DMS114 treated with DMSO at 0.1 percent for 48 hours (cell line): ENCODE measurements at regions not wholly inside any gene's neighbourhood (a gene's known extent, or its start where the extent isn't known, plus 50 kb on each side); places are given as distances from the start of the nearest gene placed in this dataset.

Source experiments
- DNase-seq: peaks from one replicate; lab custom pipeline; 2025; ENCODE audit not compliant: unreplicated experiment; lab: John Stamatoyannopoulos, UW

DNA sequence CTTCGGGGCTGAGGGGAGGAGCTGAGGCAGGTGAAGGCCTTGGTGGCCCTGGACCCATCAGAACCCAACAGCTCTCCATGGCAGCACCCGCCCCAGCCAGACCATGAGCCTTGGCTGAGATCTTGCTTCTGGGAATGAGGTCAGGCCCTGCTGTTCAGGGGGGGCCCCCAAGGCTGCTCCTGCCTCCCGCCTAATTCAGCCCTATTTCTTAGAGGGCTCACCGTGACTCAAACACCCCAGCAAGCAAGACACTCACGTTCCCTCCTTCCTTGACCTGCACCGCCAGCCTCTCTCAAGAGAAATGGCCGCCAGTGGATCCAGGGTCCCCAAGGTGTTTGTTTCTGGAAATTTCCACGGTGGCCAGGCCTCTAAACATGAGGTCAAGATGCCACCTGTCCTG, 61.4 kb upstream of the PPP1R26 start:
- no peak for DNase-seq

DNA sequence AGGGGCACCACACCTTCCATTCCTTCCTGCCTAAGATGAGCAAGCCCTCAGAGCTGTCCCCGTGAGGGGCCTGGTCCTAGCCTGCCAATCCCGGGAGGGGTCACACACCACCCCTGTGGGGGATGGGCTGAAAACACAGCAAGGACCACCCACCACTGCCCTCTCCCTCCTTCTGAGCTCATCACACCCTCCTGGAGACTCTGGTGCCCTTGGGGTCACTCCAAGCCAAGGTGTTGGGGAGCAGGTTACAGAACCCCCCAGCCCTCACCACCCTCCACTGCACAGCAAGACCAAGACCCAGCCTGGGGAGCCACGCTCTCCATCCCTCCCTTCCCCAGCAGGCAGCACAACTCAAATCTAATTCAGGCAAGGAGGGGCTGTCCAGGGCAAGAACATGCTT, 60.5 kb upstream of the PPP1R26 start:
- no peak for DNase-seq

DNA sequence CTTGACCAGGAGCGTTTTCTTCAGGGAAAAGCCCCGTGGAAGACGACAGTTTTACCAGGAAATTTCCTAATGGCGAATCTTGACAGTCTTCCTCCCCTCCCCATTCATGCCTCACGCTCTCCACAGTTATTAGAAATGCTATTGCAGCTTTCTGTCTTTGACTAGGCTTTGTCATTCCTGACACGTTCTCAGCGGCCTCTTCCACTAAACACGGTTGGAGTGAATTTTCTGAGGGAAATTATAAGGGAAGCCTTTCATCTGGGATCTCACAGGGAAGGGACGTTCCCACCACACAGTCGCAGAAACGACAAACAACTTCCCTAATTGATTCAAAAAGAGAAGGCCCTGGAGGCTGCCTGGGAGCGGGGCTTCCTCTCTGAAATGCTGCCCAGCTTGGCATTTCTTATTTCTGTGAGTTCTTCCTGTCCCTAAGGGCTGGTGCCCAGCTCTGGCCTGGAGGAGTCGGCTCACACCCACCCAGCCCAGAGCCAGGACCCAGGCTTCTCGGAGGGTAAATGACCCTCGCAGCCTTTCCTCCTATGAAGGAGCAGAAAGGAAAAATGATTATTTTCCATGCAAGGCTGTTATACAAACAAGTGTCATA, 57.1 kb upstream of the PPP1R26 start:
- no peak for DNase-seq

DNA sequence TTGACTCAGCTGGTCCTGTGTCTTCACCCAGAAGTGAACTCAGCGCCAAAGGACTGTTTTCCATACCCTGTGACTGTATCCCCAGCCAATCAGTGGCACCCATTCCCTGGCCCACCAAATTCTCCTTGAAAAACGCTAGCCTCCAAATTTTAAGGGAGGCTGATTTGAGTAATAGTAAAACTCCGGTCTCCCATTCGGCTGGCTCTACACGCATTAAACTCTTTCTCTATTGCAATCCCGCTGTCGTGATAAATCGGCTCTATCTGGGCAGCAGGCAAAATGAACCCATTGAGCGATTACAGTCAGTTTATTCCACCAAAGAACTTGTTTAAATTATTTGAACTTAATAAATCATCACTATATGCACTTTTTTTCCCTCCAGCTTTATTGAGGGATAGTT, 55.9 kb upstream of the PPP1R26 start:
- no peak for DNase-seq
